ENCODE measurements at regions not wholly inside any gene's neighbourhood (a gene's known extent, or its start where the extent isn't known, plus 50 kb on each side); places are given as distances from the start of the nearest gene placed in this dataset.

- Histone ChIP-seq H4K8ac (replicated peaks; ENCODE audit: insufficient read length, low read depth, low read length) (no peak overlapping the region), H3K79me2 (ENCODE audit: insufficient read depth, low read length) (no peaks in the 10 kb centered on the region), H2BK12ac (ENCODE audit: insufficient read length, low read depth, low read length) (no peak overlapping the region), H4K20me1 (ENCODE audit: control insufficient read depth, insufficient read depth, insufficient read length) (no peaks in the 10 kb centered on the region), H2BK15ac (ENCODE audit: low read depth, low read length) (no peak overlapping the region), H2BK20ac (ENCODE audit: low read depth, low read length, poor library complexity, severe bottlenecking) (no peak overlapping the region), H4K91ac (ENCODE audit: insufficient read length, low read depth, low read length) (no peak overlapping the region), H3K4ac (ENCODE audit: low read depth, low read length) (no peak overlapping the region), H3K4me2 (ENCODE audit: insufficient read depth, insufficient read length, low read length) (no peak overlapping the region), H3K18ac (ENCODE audit: insufficient read length, low read depth, low read length) (no peak overlapping the region), H4K5ac (ENCODE audit: insufficient read length, low read depth, low read length) (no peak overlapping the region), H2BK5ac (ENCODE audit: insufficient read length, low read length) (no peak overlapping the region), H2AFZ (ENCODE audit: low read length) (no peak overlapping the region), H3K79me1 (ENCODE audit: insufficient read depth, low read depth, low read length, poor library complexity, severe bottlenecking) (no peaks in the 10 kb centered on the region), H2BK120ac (ENCODE audit: low read depth, low read length, poor library complexity, severe bottlenecking) (no peak overlapping the region), H3K14ac (ENCODE audit: insufficient read depth, low read length) (no peak overlapping the region), H2AK5ac (ENCODE audit: insufficient read length, low read length) (no peak overlapping the region), H3T11ph (ENCODE audit: low read length) (no peak overlapping the region), H3K9ac (ENCODE audit: extremely low read depth, insufficient read length, low read length) (no peak overlapping the region), H3K23ac (ENCODE audit: insufficient read length, low read depth, low read length) (no peak overlapping the region), H3K23me2 (ENCODE audit: insufficient read length, low read depth, low read length, poor library complexity, severe bottlenecking) (no peaks in the 10 kb centered on the region), H3K27ac (ENCODE audit: insufficient read length, low read depth, low read length) (no peak overlapping the region), H3K27me3 (ENCODE audit: insufficient read depth, low read length) (no peaks in the 10 kb centered on the region), H3K9me3 (ENCODE audit: control insufficient read depth, low read depth, low read length) (no peaks in the 10 kb centered on the region), H3K4me1 (ENCODE audit: insufficient read depth, low read length) (no peaks in the 10 kb centered on the region), H3K56ac (ENCODE audit: insufficient read length, low read depth, low read length) (no peak overlapping the region)
- Mint-ChIP-seq H3K27ac (no peak overlapping the region), H3K4me1 (peaks cover 12 to 14% of the 10 kb centered on the region in 2 experiments), H3K27me3 (ENCODE audit: low read depth) (peaks cover 1% of the 10 kb centered on the region; the same call in 1 of the 2 replicates), H3K36me3 (ENCODE audit: insufficient read depth in 1 of 3, low read depth in 3 of 3) (no peaks in the 10 kb centered on the region), H3K9me3 (no peaks in the 10 kb centered on the region), H3K4me3 (no peak overlapping the region)
- no peak for TF ChIP-seq CTCF (conservative IDR thresholded peaks at IDR 0.05)
- no peak for DNase-seq
- WGBS (ENCODE audit: extremely low coverage, insufficient read length, low lambda C conversion rate), result no CpG with 5 or more reads among the region's 2 CpGs
Measured at GRCh38 chr11:121890377-121890776, 225.6 kb downstream of the BLID start.
